T-helper 2 cell treated with Interferon-gamma antibody and Interleukin-4, amounts not matched to agents 5 μg/mL and 100 μg/mL, for 36 hours (primary cell): ENCODE measurements at regions not wholly inside any gene's neighbourhood (a gene's known extent, or its start where the extent isn't known, plus 50 kb on each side); places are given as distances from the start of the nearest gene placed in this dataset.
"Not testable (repeated sequence)": the region's sequence is repeated elsewhere in the genome, so short reads cannot be mapped to it uniquely, and the experiment has no call there.

Experiments
- DNase-seq: peaks from one replicate; pipeline ENCODE4 v3.0.0; 2021; ENCODE audit warnings: low spot score
- H3K27ac Mint-ChIP-seq: one replicate; pipeline ENCODE4 v1.8.0; 2021; ENCODE audit warnings: mild to moderate bottlenecking, mixed read lengths
- H3K27me3 Mint-ChIP-seq: one replicate; pipeline ENCODE4 v1.8.0; 2021; ENCODE audit warnings: low read depth, mixed read lengths
- H3K36me3 Mint-ChIP-seq: one replicate; pipeline ENCODE4 v1.8.0; 2021; ENCODE audit warnings: low read depth, mixed read lengths
- H3K4me1 Mint-ChIP-seq: one replicate; pipeline ENCODE4 v1.8.0; 2021; ENCODE audit warnings: low read depth, mixed read lengths
- H3K4me3 Mint-ChIP-seq: one replicate; pipeline ENCODE4 v1.8.0; 2022; ENCODE audit warnings: mild to moderate bottlenecking, moderate library complexity, mixed read lengths
- H3K9me3 Mint-ChIP-seq: one replicate; pipeline ENCODE4 v1.8.0; 2021; ENCODE audit warnings: mixed read lengths

GRCh38 chr4:3612281-3612680, 80.1 kb upstream of the LRPAP1 start:
- no peak overlapping the region for H3K4me3 Mint-ChIP-seq
- peaks cover 13% of the 10 kb centered on the region for H3K9me3 Mint-ChIP-seq
- H3K27me3 Mint-ChIP-seq = no peaks in the 10 kb centered on the region
- no peaks in the 10 kb centered on the region for H3K36me3 Mint-ChIP-seq
- no peak for DNase-seq
- no peak overlapping the region for H3K27ac Mint-ChIP-seq
- no peaks in the 10 kb centered on the region for H3K4me1 Mint-ChIP-seq

GRCh38 chr4:3611778-3612177, 79.6 kb upstream of the LRPAP1 start:
- Mint-ChIP-seq H3K9me3 (peaks cover 13% of the 10 kb centered on the region), H3K4me3 (no peak overlapping the region), H3K27ac (no peak overlapping the region), H3K36me3 (no peaks in the 10 kb centered on the region), H3K27me3 (no peaks in the 10 kb centered on the region), H3K4me1 (no peaks in the 10 kb centered on the region)
- DNase-seq = no peak

- not testable (repeated sequence) for H3K4me3 Mint-ChIP-seq, H3K27ac Mint-ChIP-seq, DNase-seq, H3K4me1 Mint-ChIP-seq, H3K36me3 Mint-ChIP-seq, H3K27me3 Mint-ChIP-seq
- H3K9me3 Mint-ChIP-seq = peaks cover 13% of the 10 kb centered on the region
Observed at GRCh38 chr4:3610851-3611250, 78.6 kb upstream of the LRPAP1 start.

GRCh38 chr4:3609905-3610304, 77.7 kb upstream of the LRPAP1 start:
- peaks cover 13% of the 10 kb centered on the region for H3K9me3 Mint-ChIP-seq
- not testable (repeated sequence) for H3K4me1 Mint-ChIP-seq, H3K27ac Mint-ChIP-seq, DNase-seq, H3K4me3 Mint-ChIP-seq, H3K36me3 Mint-ChIP-seq, H3K27me3 Mint-ChIP-seq

- Mint-ChIP-seq H3K4me3 (no peak overlapping the region), H3K27ac (no peak overlapping the region), H3K9me3 (peaks cover 11% of the 10 kb centered on the region), H3K4me1 (no peaks in the 10 kb centered on the region), H3K27me3 (no peaks in the 10 kb centered on the region), H3K36me3 (no peaks in the 10 kb centered on the region)
- DNase-seq = no peak
Observed at GRCh38 chr4:3607690-3608552, 75.7 kb upstream of the LRPAP1 start.

- H3K4me3 Mint-ChIP-seq, H3K36me3 Mint-ChIP-seq, H3K4me1 Mint-ChIP-seq, H3K27me3 Mint-ChIP-seq, H3K27ac Mint-ChIP-seq, DNase-seq: not testable (repeated sequence)
- peaks cover 11% of the 10 kb centered on the region for H3K9me3 Mint-ChIP-seq
Observed at GRCh38 chr4:3606850-3607249, 74.6 kb upstream of the LRPAP1 start.

GRCh38 chr4:3606271-3606670, 74.0 kb upstream of the LRPAP1 start:
- not testable (repeated sequence) for H3K27me3 Mint-ChIP-seq, H3K27ac Mint-ChIP-seq, H3K4me1 Mint-ChIP-seq, DNase-seq, H3K4me3 Mint-ChIP-seq, H3K36me3 Mint-ChIP-seq
- H3K9me3 Mint-ChIP-seq = peaks cover 11% of the 10 kb centered on the region

GRCh38 chr4:3605491-3605890, 73.3 kb upstream of the LRPAP1 start:
- DNase-seq = no peak
- Mint-ChIP-seq H3K27me3 (no peaks in the 10 kb centered on the region), H3K36me3 (no peaks in the 10 kb centered on the region), H3K9me3 (peaks cover 11% of the 10 kb centered on the region), H3K4me3 (no peak overlapping the region), H3K4me1 (no peaks in the 10 kb centered on the region), H3K27ac (no peak overlapping the region)

- not testable (repeated sequence) for H3K4me3 Mint-ChIP-seq, H3K9me3 Mint-ChIP-seq, DNase-seq, H3K4me1 Mint-ChIP-seq, H3K27me3 Mint-ChIP-seq, H3K36me3 Mint-ChIP-seq, H3K27ac Mint-ChIP-seq
Observed at GRCh38 chr4:3602886-3603645, 70.8 kb upstream of the LRPAP1 start.

GRCh38 chr4:3601992-3602391, 69.8 kb upstream of the LRPAP1 start:
- Mint-ChIP-seq H3K27me3 (no peaks in the 10 kb centered on the region), H3K27ac (no peak overlapping the region), H3K9me3 (peaks cover 4% of the 10 kb centered on the region), H3K4me1 (no peaks in the 10 kb centered on the region), H3K36me3 (no peaks in the 10 kb centered on the region), H3K4me3 (no peak overlapping the region)
- no peak for DNase-seq

GRCh38 chr4:3601108-3601690, 69.0 kb upstream of the LRPAP1 start:
- H3K36me3 Mint-ChIP-seq, H3K4me1 Mint-ChIP-seq, H3K4me3 Mint-ChIP-seq: not testable (repeated sequence)

GRCh38 chr4:3599951-3600350, 67.7 kb upstream of the LRPAP1 start:
- Mint-ChIP-seq H3K27ac (no peak overlapping the region), H3K36me3 (no peaks in the 10 kb centered on the region), H3K4me3 (no peak overlapping the region), H3K27me3 (no peaks in the 10 kb centered on the region), H3K4me1 (no peaks in the 10 kb centered on the region), H3K9me3 (peaks cover 4% of the 10 kb centered on the region)
- no peak for DNase-seq

More at GRCh38 chr4:3601108-3601690, 69.0 kb upstream of the LRPAP1 start:
- not testable (repeated sequence) for DNase-seq, H3K9me3 Mint-ChIP-seq, H3K27me3 Mint-ChIP-seq, H3K27ac Mint-ChIP-seq

GRCh38 chr4:3598695-3599227, 66.5 kb upstream of the LRPAP1 start:
- H3K27ac Mint-ChIP-seq = no peak overlapping the region
- DNase-seq = no peak
- no peaks in the 10 kb centered on the region for H3K27me3 Mint-ChIP-seq
- no peaks in the 10 kb centered on the region for H3K4me1 Mint-ChIP-seq
- no peaks in the 10 kb centered on the region for H3K36me3 Mint-ChIP-seq
- no peak overlapping the region for H3K4me3 Mint-ChIP-seq
- peaks cover 4% of the 10 kb centered on the region for H3K9me3 Mint-ChIP-seq

- H3K27me3 Mint-ChIP-seq, DNase-seq, H3K9me3 Mint-ChIP-seq, H3K4me1 Mint-ChIP-seq, H3K27ac Mint-ChIP-seq, H3K36me3 Mint-ChIP-seq, H3K4me3 Mint-ChIP-seq: not testable (repeated sequence)
Observed at GRCh38 chr4:3597896-3598505, 65.8 kb upstream of the LRPAP1 start.
